NB4 (cell line): ENCODE measurements at regions not wholly inside any gene's neighbourhood (a gene's known extent, or its start where the extent isn't known, plus 50 kb on each side); places are given as distances from the start of the nearest gene placed in this dataset.

ENCODE experiments used
- DNase-seq: peaks from one replicate; pipeline ENCODE4 v3.0.0; 2010; ENCODE audit warnings: low read depth
- H3K4me3 ChIP-seq: one replicate; pipeline ENCODE4 v1.5.1; 2011; ENCODE audit warnings: mild to moderate bottlenecking, low read depth, low read length, moderate library complexity
- MAX ChIP-seq: IDR thresholded peaks from 2 replicates; pipeline ENCODE4 v1.6.1; 2011; ENCODE audit warnings: low read depth, low read length
- MYC ChIP-seq: IDR thresholded peaks from 2 replicates; pipeline ENCODE4 v1.6.1; 2011; ENCODE audit warnings: low read depth, low read length
- POLR2A ChIP-seq: IDR thresholded peaks from 2 replicates; pipeline ENCODE4 v1.6.1; 2011; ENCODE audit warnings: mild to moderate bottlenecking; ENCODE audit not compliant: insufficient read length; ENCODE audit errors: extremely low read depth
- TF ChIP-seq, protein P1 (sequence below): IDR thresholded peaks from one replicate; pipeline ENCODE4 v1.5.1; 2012; ENCODE audit warnings: low read depth, low read length

DNA sequence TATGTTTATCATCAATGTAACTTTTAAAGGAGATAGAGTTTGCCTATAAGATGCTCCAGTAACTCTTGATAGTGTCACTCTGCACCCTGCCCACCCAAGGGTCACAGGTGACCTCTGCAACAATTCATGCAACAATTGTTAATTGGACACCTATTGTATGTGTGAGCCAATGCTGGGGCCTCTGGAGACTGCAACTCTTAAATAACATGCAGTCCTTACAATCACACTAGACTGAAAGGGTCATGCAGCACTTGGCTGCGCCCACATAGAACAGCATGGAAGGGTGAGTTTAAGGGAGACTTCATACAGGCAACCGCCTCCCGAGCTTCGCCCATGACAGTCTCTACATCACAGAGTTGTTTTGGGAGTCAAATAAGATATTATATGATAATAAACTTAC, 137.1 kb upstream of the TWIST2 start:
- H3K4me3 ChIP-seq = no peak overlapping the region
- TF ChIP-seq POLR2A (no peak), MYC (no peak), MAX (no peak)
- TF ChIP-seq, protein P1, sequence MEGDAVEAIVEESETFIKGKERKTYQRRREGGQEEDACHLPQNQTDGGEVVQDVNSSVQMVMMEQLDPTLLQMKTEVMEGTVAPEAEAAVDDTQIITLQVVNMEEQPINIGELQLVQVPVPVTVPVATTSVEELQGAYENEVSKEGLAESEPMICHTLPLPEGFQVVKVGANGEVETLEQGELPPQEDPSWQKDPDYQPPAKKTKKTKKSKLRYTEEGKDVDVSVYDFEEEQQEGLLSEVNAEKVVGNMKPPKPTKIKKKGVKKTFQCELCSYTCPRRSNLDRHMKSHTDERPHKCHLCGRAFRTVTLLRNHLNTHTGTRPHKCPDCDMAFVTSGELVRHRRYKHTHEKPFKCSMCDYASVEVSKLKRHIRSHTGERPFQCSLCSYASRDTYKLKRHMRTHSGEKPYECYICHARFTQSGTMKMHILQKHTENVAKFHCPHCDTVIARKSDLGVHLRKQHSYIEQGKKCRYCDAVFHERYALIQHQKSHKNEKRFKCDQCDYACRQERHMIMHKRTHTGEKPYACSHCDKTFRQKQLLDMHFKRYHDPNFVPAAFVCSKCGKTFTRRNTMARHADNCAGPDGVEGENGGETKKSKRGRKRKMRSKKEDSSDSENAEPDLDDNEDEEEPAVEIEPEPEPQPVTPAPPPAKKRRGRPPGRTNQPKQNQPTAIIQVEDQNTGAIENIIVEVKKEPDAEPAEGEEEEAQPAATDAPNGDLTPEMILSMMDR = no peak
- DNase-seq = no peak

DNA sequence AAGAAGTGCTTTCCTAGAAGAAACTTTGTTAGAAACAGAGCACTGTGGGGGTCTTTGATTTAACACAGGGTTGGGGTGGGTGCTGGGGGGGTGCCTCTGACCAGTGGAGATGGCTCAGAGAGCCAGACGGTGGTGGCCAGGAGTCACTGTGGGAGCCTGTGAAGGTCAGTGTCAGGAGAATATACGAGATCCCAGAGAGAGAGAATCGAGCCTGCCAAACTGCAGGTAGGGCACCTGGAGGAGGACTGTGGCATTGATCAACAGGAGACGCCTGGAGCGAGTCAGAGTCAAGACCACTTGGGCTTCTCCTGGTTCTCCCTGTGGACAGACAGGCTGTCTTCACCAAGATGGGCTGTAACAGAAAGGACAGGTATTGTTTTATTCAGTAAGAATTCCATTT, 136.5 kb upstream of the TWIST2 start:
- no peak for DNase-seq
- H3K4me3 ChIP-seq = no peak overlapping the region
- TF ChIP-seq MYC (no peak), MAX (no peak), POLR2A (no peak)
- TF ChIP-seq, protein P1 = no peak

- H3K4me3 ChIP-seq = no peak overlapping the region
- no peak for DNase-seq
- no peak for TF ChIP-seq POLR2A
- TF ChIP-seq, protein P1 = no peak
- TF ChIP-seq MAX = no peak
- TF ChIP-seq MYC = no peak
These were observed 135.9 kb upstream of the TWIST2 start for GRCh38 chr2:238712011-238712410.

DNA sequence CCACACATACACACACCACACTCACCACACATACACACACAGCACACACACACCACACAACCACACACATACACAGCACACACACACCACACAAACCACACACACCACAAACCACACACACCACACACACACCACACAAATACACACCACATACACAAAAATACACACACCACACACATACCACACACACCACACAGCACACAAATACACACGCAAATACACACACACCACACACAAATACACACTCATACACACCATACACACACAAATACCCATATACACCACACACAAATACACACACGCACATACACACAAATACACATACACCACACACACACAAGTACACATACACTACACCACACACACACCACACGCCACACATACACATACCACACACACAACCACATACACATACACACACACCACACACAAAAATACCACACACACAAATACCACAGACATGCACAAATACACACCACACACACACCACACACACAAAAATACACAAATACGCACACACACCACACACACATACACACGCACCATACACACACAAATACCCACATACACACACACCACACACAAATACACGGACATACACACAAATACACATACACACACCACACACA, 134.6 kb upstream of the TWIST2 start:
- H3K4me3 ChIP-seq = no peak overlapping the region
- TF ChIP-seq MAX (no peak), POLR2A (no peak), MYC (no peak)
- TF ChIP-seq, protein P1 = no peak
- DNase-seq = no peak

GRCh38 chr2:238714038-238714528, 133.8 kb upstream of the TWIST2 start:
- DNase-seq = no peak
- H3K4me3 ChIP-seq = no peak overlapping the region
- TF ChIP-seq MYC (no peak), MAX (no peak), POLR2A (no peak)
- TF ChIP-seq, protein P1 = no peak

DNA sequence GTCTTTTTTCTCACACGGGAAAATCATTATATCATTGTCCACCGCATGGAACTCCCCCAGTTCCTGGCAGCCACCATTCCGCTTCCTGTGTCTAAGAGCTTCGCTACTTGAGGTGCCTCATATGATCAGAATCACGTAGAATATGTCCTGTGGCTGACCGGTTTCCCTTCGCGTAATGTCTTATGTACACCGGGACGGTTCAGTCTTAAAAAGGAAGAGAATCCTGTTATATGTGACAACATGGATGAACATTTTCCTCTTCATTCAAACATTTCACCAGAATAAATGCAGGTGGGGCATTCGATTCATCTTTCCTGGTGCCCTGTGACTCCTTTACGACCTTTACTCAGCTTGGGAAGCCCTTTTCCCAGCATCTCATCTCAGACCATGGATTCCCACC, 131.7 kb upstream of the TWIST2 start:
- no peak for TF ChIP-seq MAX
- no peak for TF ChIP-seq MYC
- TF ChIP-seq, protein P1 = no peak
- TF ChIP-seq POLR2A = no peak
- H3K4me3 ChIP-seq = no peak overlapping the region
- no peak for DNase-seq
